Stimulated activated memory B cell treated with anti-CD40 and anti-IgM and Interleukin-4, amounts not matched to agents 10 μg/mL and 1 μg/mL and 100 μg/mL, for 72 hours (primary cell): ENCODE measurements at regions not wholly inside any gene's neighbourhood (a gene's known extent, or its start where the extent isn't known, plus 50 kb on each side); places are given as distances from the start of the nearest gene placed in this dataset.

Source experiments
- ATAC-seq: fragments of 150-1000 bp; cut with Tn5 transposase; 2 replicates; pipeline ENCODE4 v1.10.0; 2021
- H3K27ac Mint-ChIP-seq: one replicate; pipeline ENCODE4 v1.8.0; 2022; ENCODE audit warnings: mild to moderate bottlenecking, mixed read lengths
- H3K27me3 Mint-ChIP-seq: one replicate; pipeline ENCODE4 v1.8.0; 2022; ENCODE audit warnings: mixed read lengths
- H3K36me3 Mint-ChIP-seq: one replicate; pipeline ENCODE4 v1.8.0; 2022; ENCODE audit warnings: mixed read lengths
- H3K4me1 Mint-ChIP-seq: one replicate; pipeline ENCODE4 v1.8.0; 2022; ENCODE audit warnings: mixed read lengths
- H3K4me3 Mint-ChIP-seq: one replicate; pipeline ENCODE4 v1.8.0; 2022; ENCODE audit warnings: mild to moderate bottlenecking, moderate library complexity, mixed read lengths
- H3K9me3 Mint-ChIP-seq: one replicate; pipeline ENCODE4 v1.8.0; 2022; ENCODE audit warnings: mixed read lengths

GRCh38 chr13:69198706-69199105, 908.9 kb upstream of the ATXN8OS start:
- H3K36me3 Mint-ChIP-seq, result no peaks in the 10 kb centered on the region
- no peak overlapping the region for H3K4me3 Mint-ChIP-seq
- no peaks in the 10 kb centered on the region for H3K9me3 Mint-ChIP-seq
- no peaks in the 10 kb centered on the region for H3K27me3 Mint-ChIP-seq
- no peaks in the 10 kb centered on the region for H3K4me1 Mint-ChIP-seq
- no peak overlapping the region for H3K27ac Mint-ChIP-seq
- ATAC-seq, result no peak

DNA sequence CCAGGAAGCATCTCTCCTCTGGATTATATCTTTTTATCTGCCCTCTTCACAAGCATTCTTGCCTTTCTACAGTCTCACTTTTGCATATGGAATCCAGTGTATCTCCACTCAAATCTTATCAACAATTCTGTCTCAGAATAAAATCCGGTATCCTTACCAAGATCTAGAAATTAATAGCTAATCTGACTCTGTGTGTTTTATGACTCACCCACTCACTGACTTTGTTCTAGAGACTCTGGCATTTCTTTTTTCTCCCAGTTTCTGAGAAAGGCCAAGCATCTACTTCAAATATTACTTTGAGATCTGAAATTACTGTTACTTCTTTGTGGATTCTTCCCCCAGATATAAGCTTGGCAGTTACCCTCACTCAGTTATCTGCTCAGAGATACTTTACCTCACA, 913.5 kb upstream of the ATXN8OS start:
- Mint-ChIP-seq H3K27ac (no peak overlapping the region), H3K4me3 (no peak overlapping the region), H3K9me3 (no peaks in the 10 kb centered on the region), H3K4me1 (no peaks in the 10 kb centered on the region), H3K36me3 (no peaks in the 10 kb centered on the region), H3K27me3 (no peaks in the 10 kb centered on the region)
- ATAC-seq, result no peak

DNA sequence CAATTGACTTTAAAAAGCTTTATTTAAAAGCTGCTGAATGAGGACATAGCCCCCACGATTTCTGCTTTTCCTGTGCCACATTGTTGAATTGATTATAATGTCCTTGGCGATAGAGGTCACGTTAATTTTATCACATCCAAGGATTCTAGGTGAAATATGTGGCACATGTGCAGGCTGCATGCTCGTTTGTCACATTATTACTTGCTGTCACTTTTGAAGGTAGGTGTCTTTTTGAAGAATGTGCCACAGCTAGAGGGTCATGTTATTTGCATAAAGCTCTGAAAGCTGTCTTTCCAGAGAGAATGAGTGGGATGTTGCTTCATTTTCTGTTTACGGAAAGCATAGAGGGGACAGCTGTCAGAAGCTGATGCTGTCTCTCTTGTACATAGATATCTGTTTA, 927.6 kb upstream of the ATXN8OS start:
- no peaks in the 10 kb centered on the region for H3K27me3 Mint-ChIP-seq
- H3K36me3 Mint-ChIP-seq, result no peaks in the 10 kb centered on the region
- ATAC-seq, result no peak
- H3K4me1 Mint-ChIP-seq, result no peaks in the 10 kb centered on the region
- peaks cover under 1% of the 10 kb centered on the region for H3K9me3 Mint-ChIP-seq
- no peak overlapping the region for H3K4me3 Mint-ChIP-seq
- no peak overlapping the region for H3K27ac Mint-ChIP-seq

GRCh38 chr13:69178000-69178399, 929.6 kb upstream of the ATXN8OS start:
- Mint-ChIP-seq H3K27ac (no peak overlapping the region), H3K4me3 (no peak overlapping the region), H3K9me3 (no peaks in the 10 kb centered on the region), H3K4me1 (no peaks in the 10 kb centered on the region), H3K27me3 (no peaks in the 10 kb centered on the region), H3K36me3 (no peaks in the 10 kb centered on the region)
- ATAC-seq, result no peak

DNA sequence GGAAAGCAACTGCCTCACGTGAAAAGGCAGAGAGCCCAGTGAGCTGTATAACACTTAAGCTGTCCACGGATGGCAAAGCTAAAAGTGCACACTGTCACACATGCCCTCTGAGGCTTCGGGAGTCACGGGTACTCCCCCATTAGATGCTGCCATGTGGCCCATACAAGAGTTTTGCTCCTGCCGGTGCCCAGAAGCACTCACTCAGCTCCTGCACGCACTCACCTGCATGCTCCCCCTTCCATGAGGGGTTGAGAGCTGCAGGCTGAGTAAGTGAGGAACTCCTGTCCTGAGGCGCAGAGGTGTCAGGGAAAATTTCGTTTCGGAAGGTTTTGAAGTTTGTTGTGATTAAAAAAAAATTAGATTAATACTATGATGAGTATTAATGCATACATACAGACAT, 939.2 kb upstream of the ATXN8OS start:
- H3K4me1 Mint-ChIP-seq, result no peaks in the 10 kb centered on the region
- no peaks in the 10 kb centered on the region for H3K9me3 Mint-ChIP-seq
- H3K4me3 Mint-ChIP-seq, result no peak overlapping the region
- ATAC-seq, result no peak
- H3K36me3 Mint-ChIP-seq, result no peaks in the 10 kb centered on the region
- H3K27ac Mint-ChIP-seq, result no peak overlapping the region
- no peaks in the 10 kb centered on the region for H3K27me3 Mint-ChIP-seq

DNA sequence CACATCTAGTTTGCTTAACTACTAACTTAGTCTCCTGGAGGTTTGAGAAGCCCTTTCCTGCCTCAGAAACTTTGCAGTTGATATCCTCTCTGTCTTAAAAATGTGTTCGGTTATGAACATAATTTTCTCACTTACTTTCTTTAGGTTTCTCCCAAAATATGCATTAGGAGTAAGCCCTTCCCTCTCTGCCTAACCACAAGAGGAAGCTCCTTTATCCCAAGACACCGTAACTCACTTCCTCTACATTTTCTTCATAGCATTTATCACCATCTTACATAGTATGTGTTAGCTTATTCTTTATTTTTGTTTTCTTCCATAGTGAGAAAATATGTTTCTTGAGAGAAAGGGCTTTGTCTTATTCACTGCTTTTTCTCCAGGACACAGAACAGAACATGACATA, 952.5 kb upstream of the ATXN8OS start:
- Mint-ChIP-seq H3K4me1 (no peaks in the 10 kb centered on the region), H3K9me3 (no peaks in the 10 kb centered on the region), H3K27me3 (no peaks in the 10 kb centered on the region), H3K4me3 (no peak overlapping the region), H3K27ac (no peak overlapping the region), H3K36me3 (no peaks in the 10 kb centered on the region)
- ATAC-seq, result no peak

- H3K4me1 Mint-ChIP-seq, result no peaks in the 10 kb centered on the region
- H3K4me3 Mint-ChIP-seq, result no peak overlapping the region
- no peak overlapping the region for H3K27ac Mint-ChIP-seq
- no peaks in the 10 kb centered on the region for H3K27me3 Mint-ChIP-seq
- H3K9me3 Mint-ChIP-seq, result no peaks in the 10 kb centered on the region
- H3K36me3 Mint-ChIP-seq, result no peaks in the 10 kb centered on the region
- ATAC-seq, result no peak
Observed at GRCh38 chr13:69142101-69142500, 965.5 kb upstream of the ATXN8OS start.

DNA sequence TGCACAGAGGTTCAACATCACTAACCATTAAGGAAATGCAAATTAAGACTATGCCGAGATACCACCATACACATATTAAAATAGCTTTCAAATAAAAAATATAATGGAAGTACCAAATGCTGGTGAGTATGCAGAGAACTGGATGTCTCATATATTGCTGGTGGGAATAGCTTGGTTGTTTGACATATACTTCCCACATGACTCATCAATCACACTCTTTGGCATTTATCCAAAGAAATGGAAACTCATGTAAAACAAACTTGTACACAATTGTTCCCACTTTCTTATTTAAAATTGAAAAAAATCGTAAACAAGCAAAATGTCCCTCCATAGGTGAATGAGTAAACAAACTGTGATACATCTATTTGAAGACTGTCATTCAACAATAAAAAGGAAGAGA, 982.6 kb upstream of the ATXN8OS start:
- H3K36me3 Mint-ChIP-seq, result no peaks in the 10 kb centered on the region
- H3K4me3 Mint-ChIP-seq, result no peak overlapping the region
- no peaks in the 10 kb centered on the region for H3K27me3 Mint-ChIP-seq
- H3K9me3 Mint-ChIP-seq, result peaks cover 4% of the 10 kb centered on the region
- H3K4me1 Mint-ChIP-seq, result no peaks in the 10 kb centered on the region
- no peak for ATAC-seq
- H3K27ac Mint-ChIP-seq, result no peak overlapping the region

DNA sequence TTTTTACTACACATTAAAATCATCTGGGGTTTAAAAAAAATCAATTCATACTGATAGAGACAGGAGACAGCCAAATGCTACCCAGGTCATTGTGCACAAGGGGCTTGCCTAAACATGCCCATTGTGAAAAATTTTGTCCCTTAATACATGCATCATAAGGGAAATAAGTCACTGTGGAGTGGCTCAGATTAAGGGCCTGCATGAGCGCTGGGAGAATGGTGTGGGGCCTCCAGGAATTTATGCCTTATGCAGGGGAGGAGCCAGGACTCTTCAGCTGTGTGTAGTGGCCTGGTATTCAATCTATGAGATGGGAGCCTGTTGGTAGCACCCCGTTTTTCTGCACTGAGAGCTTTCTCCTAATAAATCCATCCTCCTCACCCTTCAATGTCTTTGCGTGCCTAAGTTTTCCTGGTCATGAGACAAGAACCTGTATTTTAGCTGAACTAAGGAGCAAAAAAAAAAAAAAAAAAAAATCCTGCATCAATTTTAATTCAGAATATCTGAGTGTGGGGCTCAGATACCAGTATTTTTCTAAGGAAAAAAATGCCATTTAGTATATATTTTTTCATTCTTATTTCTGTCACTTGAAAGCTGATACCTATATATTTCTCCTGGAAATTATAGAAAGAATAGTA, 997.6 kb upstream of the ATXN8OS start:
- peaks cover 9% of the 10 kb centered on the region for H3K9me3 Mint-ChIP-seq
- no peaks in the 10 kb centered on the region for H3K36me3 Mint-ChIP-seq
- no peak overlapping the region for H3K4me3 Mint-ChIP-seq
- H3K27me3 Mint-ChIP-seq, result no peaks in the 10 kb centered on the region
- no peaks in the 10 kb centered on the region for H3K4me1 Mint-ChIP-seq
- no peak overlapping the region for H3K27ac Mint-ChIP-seq
- ATAC-seq, result no peak

DNA sequence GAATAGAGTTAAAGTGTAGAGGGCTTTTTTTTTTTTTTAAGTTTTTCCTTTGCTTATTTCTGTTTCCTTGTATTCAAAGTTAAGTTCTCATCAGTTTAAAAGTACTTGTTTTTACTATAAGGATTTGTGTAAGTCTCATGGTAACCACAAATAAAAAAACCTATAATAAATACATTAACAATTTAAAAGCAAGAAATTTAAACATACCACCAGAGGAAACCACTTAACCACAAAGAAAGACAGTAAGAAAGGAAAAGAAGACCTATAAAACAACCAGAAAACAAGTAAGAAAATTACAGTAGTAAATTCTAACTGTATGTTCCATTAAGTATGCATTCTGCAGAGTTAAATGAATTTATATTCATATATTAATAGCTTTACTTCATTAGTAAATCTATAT, 999.1 kb upstream of the ATXN8OS start:
- Mint-ChIP-seq H3K27ac (no peak overlapping the region), H3K4me1 (no peaks in the 10 kb centered on the region), H3K27me3 (no peaks in the 10 kb centered on the region), H3K9me3 (peaks cover 9% of the 10 kb centered on the region), H3K4me3 (no peak overlapping the region), H3K36me3 (no peaks in the 10 kb centered on the region)
- no peak for ATAC-seq

DNA sequence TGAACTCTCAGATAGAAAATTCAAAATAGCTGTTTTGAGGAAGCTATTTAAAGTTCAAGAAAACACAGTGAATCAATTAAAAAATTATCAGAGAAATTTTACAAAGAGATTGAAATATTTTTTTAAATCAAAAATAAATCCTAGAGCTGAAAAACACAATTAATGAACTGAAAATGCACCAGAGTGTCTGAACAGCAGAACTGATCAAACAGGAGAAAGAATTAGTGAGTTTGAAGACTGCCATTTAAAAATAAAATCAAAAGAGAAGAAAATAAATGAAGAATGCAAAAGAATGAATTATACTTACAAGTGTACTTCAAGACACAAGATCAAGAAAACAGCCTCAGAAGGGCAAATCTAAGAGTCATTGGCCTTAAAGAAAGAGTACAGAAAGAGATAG, 1000.2 kb upstream of the ATXN8OS start:
- H3K27ac Mint-ChIP-seq, result no peak overlapping the region
- H3K4me3 Mint-ChIP-seq, result no peak overlapping the region
- no peaks in the 10 kb centered on the region for H3K4me1 Mint-ChIP-seq
- no peaks in the 10 kb centered on the region for H3K27me3 Mint-ChIP-seq
- H3K36me3 Mint-ChIP-seq, result no peaks in the 10 kb centered on the region
- no peak for ATAC-seq
- H3K9me3 Mint-ChIP-seq, result peaks cover 9% of the 10 kb centered on the region

DNA sequence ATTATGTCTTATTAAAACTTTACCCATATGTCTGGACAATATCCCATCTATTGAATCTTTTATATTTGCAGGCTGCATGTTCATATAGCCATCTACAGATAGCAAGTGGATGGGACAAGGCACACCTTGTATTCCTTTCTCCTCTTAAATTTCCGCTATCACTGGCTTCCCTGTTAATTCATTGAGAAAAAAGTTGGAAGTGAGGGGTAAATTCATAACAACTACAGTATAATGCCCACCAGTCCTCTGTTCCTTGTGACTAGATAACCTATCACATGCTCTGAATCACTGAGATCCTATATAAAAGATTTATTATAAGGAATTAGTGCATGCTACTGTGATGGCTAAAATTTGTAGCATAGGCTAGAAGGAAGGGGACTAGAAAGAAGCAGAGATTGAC, 1005.8 kb upstream of the ATXN8OS start:
- no peaks in the 10 kb centered on the region for H3K27me3 Mint-ChIP-seq
- no peaks in the 10 kb centered on the region for H3K4me1 Mint-ChIP-seq
- no peaks in the 10 kb centered on the region for H3K36me3 Mint-ChIP-seq
- H3K27ac Mint-ChIP-seq, result no peak overlapping the region
- peaks cover 3% of the 10 kb centered on the region for H3K9me3 Mint-ChIP-seq
- no peak overlapping the region for H3K4me3 Mint-ChIP-seq
- no peak for ATAC-seq

GRCh38 chr13:69094485-69094884, 1013.1 kb upstream of the ATXN8OS start:
- Mint-ChIP-seq H3K36me3 (no peaks in the 10 kb centered on the region), H3K27me3 (no peaks in the 10 kb centered on the region), H3K4me1 (no peaks in the 10 kb centered on the region), H3K27ac (no peak overlapping the region), H3K4me3 (no peak overlapping the region), H3K9me3 (no peaks in the 10 kb centered on the region)
- no peak for ATAC-seq

GRCh38 chr13:69092615-69093322, 1014.9 kb upstream of the ATXN8OS start:
- ATAC-seq, result peak; percentile 16
- H3K4me3 Mint-ChIP-seq, result no peak overlapping the region
- no peaks in the 10 kb centered on the region for H3K36me3 Mint-ChIP-seq
- no peaks in the 10 kb centered on the region for H3K27me3 Mint-ChIP-seq
- H3K4me1 Mint-ChIP-seq, result no peaks in the 10 kb centered on the region
- no peak overlapping the region for H3K27ac Mint-ChIP-seq
- H3K9me3 Mint-ChIP-seq, result no peaks in the 10 kb centered on the region

- Mint-ChIP-seq H3K4me1 (no peaks in the 10 kb centered on the region), H3K27ac (no peak overlapping the region), H3K36me3 (no peaks in the 10 kb centered on the region), H3K27me3 (no peaks in the 10 kb centered on the region), H3K4me3 (no peak overlapping the region), H3K9me3 (no peaks in the 10 kb centered on the region)
- no peak for ATAC-seq
Observed at GRCh38 chr13:69077267-69077666, 1030.4 kb upstream of the ATXN8OS start.

DNA sequence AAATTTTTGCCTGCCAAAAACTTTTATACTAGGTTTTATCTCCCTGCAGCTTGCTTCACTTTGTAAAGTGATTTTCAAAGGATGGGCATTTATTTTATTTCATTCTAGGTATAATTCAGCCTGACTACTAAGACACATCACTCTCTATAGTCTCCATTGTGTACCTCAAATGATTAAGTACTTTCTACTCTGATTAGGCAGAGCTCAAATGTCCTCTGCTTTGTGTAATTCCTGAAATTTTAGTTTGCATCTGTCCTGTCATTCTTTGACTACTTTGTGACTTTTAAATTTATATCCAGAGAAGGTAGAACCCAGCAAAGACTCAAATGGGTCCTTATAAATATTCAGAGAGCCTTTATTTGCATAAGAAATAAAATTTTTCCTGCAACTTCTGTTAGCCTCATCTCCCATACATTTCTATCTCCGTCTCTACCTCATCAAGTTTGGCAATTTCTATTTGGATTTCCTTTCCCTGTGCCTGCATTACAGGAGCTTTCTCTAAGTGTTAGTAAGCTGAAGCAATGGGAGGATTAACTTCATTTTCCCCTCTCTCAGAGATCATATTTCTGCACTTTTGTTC, 1038.0 kb upstream of the ATXN8OS start:
- Mint-ChIP-seq H3K4me1 (no peaks in the 10 kb centered on the region), H3K9me3 (no peaks in the 10 kb centered on the region), H3K36me3 (no peaks in the 10 kb centered on the region), H3K27me3 (no peaks in the 10 kb centered on the region), H3K27ac (no peak overlapping the region), H3K4me3 (no peak overlapping the region)
- ATAC-seq, result no peak
